Cardiac fibroblast (primary cell): ENCODE measurements at regions not wholly inside any gene's neighbourhood (a gene's known extent, or its start where the extent isn't known, plus 50 kb on each side); places are given as distances from the start of the nearest gene placed in this dataset.

Experiments
- DNase-seq, 2 donors: peaks; one replicate each; pipeline versions ENCODE4 v3.0.0 to v3.0.0-alpha.2; 2010; ENCODE audit warnings: low read depth in 2 of 2
- H3K4me3 ChIP-seq, 2 donors: replicated peaks in 1 of 2; 1 replicate in 1 of 2; 2 replicates in 1 of 2; pipeline ENCODE4 v1.5.1; 2011; ENCODE audit warnings: low read depth in 2 of 2, low read length in 2 of 2, mild to moderate bottlenecking in 2 of 2, moderate library complexity in 1 of 2
- TF ChIP-seq, protein P1 (sequence below): IDR thresholded peaks from one replicate; pipeline ENCODE4 v1.5.1; 2011; ENCODE audit warnings: low read depth, mild to moderate bottlenecking, low read length, inconsistent platforms

GRCh38 chr6:155517294-155517693 is 61.7 kb upstream of the NOX3 start:
- DNase-seq: no peak
- TF ChIP-seq, protein P1, sequence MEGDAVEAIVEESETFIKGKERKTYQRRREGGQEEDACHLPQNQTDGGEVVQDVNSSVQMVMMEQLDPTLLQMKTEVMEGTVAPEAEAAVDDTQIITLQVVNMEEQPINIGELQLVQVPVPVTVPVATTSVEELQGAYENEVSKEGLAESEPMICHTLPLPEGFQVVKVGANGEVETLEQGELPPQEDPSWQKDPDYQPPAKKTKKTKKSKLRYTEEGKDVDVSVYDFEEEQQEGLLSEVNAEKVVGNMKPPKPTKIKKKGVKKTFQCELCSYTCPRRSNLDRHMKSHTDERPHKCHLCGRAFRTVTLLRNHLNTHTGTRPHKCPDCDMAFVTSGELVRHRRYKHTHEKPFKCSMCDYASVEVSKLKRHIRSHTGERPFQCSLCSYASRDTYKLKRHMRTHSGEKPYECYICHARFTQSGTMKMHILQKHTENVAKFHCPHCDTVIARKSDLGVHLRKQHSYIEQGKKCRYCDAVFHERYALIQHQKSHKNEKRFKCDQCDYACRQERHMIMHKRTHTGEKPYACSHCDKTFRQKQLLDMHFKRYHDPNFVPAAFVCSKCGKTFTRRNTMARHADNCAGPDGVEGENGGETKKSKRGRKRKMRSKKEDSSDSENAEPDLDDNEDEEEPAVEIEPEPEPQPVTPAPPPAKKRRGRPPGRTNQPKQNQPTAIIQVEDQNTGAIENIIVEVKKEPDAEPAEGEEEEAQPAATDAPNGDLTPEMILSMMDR: no peak
- H3K4me3 ChIP-seq: no peak overlapping the region

DNA sequence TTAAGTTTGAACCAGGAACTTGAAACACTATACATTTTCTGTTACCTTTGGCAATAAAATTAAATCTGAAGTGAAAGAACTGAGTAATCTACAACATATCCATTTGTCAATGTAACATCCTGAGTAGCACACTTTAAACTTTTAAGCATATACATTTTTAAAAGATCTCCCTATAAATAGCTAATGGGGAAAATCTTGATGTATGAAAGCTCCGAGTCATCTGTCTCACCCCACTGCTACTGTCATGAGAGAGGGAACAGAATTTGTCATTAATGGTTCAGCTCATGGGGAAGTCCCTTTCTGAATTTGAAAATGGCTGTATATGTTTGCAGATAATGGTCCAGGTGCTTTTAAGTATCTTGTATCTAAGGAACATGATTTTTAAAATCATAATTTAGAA is 55.2 kb upstream of the NOX3 start:
- H3K4me3 ChIP-seq: no peak overlapping the region
- TF ChIP-seq, protein P1: no peak
- no peak for DNase-seq

GRCh38 chr6:155509743-155510475 is 54.3 kb upstream of the NOX3 start:
- no peak for DNase-seq
- TF ChIP-seq, protein P1: no peak
- H3K4me3 ChIP-seq: no peak overlapping the region

DNA sequence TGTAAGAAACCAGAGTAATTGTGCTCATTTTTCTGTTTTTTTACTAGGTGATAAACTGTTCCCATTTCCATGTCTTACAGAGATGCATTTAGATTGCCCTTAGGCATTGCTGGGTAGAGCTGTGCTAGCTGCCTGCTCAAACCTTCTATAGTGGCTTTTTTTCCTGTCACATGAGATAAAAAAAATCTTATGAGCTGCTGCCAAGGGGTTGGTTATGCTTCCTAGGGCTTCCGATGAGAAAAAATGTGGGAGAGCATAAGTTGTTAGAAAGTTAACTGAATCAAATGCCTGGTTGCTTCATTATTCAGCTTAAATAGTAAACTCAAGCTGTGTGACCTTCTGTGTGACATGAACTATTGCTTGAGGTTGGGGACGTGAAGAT is 50.0 kb upstream of the NOX3 start:
- H3K4me3 ChIP-seq: no peak overlapping the region
- TF ChIP-seq, protein P1: no peak
- DNase-seq: peak in 1 of 2 donors; percentile 33
